GM12878 (cell line): ENCODE measurements at regions not wholly inside any gene's neighbourhood (a gene's known extent, or its start where the extent isn't known, plus 50 kb on each side); places are given as distances from the start of the nearest gene placed in this dataset.
A peak's percentile ranks its signal among the peaks of the same experiment; 100 is the strongest.

Experiments
- EZH2 ChIP-seq: IDR thresholded peaks from 2 replicates; pipeline ENCODE4 v1.6.1; 2012; ENCODE audit warnings: low read depth, mild to moderate bottlenecking, control low read depth, inconsistent platforms, low read length, borderline replicate concordance; ENCODE audit not compliant: control insufficient read depth
- HDAC6 ChIP-seq: fragments of 200-600 bp; sonication (generic); IDR thresholded peaks from one replicate; pipeline ENCODE4 v1.8.0; 2017; ENCODE audit warnings: antibody characterized with exemption; ENCODE audit not compliant: unreplicated experiment
- PML ChIP-seq: IDR thresholded peaks from 2 replicates; pipeline ENCODE4 v1.6.1; 2012; ENCODE audit warnings: low read length, inconsistent platforms
- TCF7 ChIP-seq: IDR thresholded peaks from 2 replicates; pipeline ENCODE4 v1.6.1; 2014; ENCODE audit warnings: antibody characterized with exemption, borderline replicate concordance
- TF ChIP-seq, protein P1 (sequence below), 3 experiments: IDR thresholded peaks in 2 of 3; conservative IDR thresholded peaks in 1 of 3; 2 replicates each; pipeline ENCODE4 v1.5.1; 2011; ENCODE audit warnings: low read depth in 3 of 3, low read length in 3 of 3, mild to moderate bottlenecking in 3 of 3, control low read depth in 2 of 3, moderate library complexity in 2 of 3, inconsistent platforms in 1 of 3, mixed read lengths in 1 of 3; ENCODE audit not compliant: control insufficient read depth in 2 of 3, insufficient read depth in 1 of 3; ENCODE audit errors: extremely low read depth in 1 of 3
- TF ChIP-seq, protein P2 (sequence below): fragments of 450-650 bp; formaldehyde crosslinking; IDR thresholded peaks from 2 replicates; pipeline ENCODE4 v1.5.0; 2022; ENCODE audit warnings: mild to moderate bottlenecking, missing genetic modification characterization
- TF ChIP-seq, protein P3 (sequence below): fragments of 450-650 bp; IDR thresholded peaks from 2 replicates; pipeline ENCODE4 v1.6.1; 2016; ENCODE audit warnings: mild to moderate bottlenecking, moderate library complexity, borderline replicate concordance
- TF ChIP-seq, protein P4 (sequence below): IDR thresholded peaks from 2 replicates; pipeline ENCODE4 v1.6.1; 2012; ENCODE audit warnings: low read depth, low read length, improper control_type of control experiment

DNA sequence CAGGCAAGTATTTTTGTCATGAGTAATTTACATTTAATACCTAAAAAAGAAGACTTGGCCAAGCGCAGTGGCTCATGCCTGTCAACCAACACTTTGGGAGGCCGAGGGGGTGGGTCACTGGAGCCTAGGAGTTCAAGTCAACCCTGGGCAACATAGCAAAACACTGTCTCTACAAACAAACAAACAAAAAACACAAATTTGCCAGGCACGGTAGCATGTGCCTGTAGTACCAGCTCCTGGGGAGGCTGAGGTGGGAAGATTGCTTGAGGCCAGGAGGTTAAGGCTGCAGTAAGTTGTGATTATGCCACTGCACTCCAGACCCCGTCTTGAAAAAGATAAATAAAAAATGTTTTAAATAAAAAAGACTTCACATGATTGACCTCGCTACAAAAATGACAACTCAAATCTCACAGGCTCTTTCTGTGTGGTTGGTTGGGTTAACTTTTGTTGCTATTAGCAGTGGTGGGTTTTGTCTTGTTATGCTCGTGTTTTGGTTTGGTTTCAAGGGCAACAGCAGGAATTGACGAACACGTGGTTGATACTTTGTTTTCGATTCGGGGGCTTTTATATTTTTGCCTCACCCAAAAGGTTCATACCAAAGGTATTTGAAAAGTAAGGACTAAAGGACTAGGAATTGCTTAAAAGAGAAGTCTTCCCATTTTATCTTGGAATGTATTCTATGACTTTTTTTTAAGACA lies 227.2 kb upstream of the MKLN1 start:
- TF ChIP-seq HDAC6 (no peak), PML (no peak), EZH2 (no peak), TCF7 (no peak)
- TF ChIP-seq, protein P1, sequence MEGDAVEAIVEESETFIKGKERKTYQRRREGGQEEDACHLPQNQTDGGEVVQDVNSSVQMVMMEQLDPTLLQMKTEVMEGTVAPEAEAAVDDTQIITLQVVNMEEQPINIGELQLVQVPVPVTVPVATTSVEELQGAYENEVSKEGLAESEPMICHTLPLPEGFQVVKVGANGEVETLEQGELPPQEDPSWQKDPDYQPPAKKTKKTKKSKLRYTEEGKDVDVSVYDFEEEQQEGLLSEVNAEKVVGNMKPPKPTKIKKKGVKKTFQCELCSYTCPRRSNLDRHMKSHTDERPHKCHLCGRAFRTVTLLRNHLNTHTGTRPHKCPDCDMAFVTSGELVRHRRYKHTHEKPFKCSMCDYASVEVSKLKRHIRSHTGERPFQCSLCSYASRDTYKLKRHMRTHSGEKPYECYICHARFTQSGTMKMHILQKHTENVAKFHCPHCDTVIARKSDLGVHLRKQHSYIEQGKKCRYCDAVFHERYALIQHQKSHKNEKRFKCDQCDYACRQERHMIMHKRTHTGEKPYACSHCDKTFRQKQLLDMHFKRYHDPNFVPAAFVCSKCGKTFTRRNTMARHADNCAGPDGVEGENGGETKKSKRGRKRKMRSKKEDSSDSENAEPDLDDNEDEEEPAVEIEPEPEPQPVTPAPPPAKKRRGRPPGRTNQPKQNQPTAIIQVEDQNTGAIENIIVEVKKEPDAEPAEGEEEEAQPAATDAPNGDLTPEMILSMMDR (IDR thresholded peaks at IDR 0.05 in 2 of 3, conservative IDR thresholded peaks at IDR 0.05 in 1 of 3; ENCODE audit: control insufficient read depth in 2 of 3, extremely low read depth in 1 of 3, insufficient read depth in 1 of 3, low read depth in 3 of 3, low read length in 3 of 3) = no peak
- TF ChIP-seq, protein P2, sequence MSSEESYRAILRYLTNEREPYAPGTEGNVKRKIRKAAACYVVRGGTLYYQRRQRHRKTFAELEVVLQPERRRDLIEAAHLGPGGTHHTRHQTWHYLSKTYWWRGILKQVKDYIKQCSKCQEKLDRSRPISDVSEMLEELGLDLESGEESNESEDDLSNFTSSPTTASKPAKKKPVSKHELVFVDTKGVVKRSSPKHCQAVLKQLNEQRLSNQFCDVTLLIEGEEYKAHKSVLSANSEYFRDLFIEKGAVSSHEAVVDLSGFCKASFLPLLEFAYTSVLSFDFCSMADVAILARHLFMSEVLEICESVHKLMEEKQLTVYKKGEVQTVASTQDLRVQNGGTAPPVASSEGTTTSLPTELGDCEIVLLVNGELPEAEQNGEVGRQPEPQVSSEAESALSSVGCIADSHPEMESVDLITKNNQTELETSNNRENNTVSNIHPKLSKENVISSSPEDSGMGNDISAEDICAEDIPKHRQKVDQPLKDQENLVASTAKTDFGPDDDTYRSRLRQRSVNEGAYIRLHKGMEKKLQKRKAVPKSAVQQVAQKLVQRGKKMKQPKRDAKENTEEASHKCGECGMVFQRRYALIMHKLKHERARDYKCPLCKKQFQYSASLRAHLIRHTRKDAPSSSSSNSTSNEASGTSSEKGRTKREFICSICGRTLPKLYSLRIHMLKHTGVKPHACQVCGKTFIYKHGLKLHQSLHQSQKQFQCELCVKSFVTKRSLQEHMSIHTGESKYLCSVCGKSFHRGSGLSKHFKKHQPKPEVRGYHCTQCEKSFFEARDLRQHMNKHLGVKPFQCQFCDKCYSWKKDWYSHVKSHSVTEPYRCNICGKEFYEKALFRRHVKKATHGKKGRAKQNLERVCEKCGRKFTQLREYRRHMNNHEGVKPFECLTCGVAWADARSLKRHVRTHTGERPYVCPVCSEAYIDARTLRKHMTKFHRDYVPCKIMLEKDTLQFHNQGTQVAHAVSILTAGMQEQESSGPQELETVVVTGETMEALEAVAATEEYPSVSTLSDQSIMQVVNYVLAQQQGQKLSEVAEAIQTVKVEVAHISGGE (CRISPR knock-in tag) = no peak
- TF ChIP-seq, protein P3, sequence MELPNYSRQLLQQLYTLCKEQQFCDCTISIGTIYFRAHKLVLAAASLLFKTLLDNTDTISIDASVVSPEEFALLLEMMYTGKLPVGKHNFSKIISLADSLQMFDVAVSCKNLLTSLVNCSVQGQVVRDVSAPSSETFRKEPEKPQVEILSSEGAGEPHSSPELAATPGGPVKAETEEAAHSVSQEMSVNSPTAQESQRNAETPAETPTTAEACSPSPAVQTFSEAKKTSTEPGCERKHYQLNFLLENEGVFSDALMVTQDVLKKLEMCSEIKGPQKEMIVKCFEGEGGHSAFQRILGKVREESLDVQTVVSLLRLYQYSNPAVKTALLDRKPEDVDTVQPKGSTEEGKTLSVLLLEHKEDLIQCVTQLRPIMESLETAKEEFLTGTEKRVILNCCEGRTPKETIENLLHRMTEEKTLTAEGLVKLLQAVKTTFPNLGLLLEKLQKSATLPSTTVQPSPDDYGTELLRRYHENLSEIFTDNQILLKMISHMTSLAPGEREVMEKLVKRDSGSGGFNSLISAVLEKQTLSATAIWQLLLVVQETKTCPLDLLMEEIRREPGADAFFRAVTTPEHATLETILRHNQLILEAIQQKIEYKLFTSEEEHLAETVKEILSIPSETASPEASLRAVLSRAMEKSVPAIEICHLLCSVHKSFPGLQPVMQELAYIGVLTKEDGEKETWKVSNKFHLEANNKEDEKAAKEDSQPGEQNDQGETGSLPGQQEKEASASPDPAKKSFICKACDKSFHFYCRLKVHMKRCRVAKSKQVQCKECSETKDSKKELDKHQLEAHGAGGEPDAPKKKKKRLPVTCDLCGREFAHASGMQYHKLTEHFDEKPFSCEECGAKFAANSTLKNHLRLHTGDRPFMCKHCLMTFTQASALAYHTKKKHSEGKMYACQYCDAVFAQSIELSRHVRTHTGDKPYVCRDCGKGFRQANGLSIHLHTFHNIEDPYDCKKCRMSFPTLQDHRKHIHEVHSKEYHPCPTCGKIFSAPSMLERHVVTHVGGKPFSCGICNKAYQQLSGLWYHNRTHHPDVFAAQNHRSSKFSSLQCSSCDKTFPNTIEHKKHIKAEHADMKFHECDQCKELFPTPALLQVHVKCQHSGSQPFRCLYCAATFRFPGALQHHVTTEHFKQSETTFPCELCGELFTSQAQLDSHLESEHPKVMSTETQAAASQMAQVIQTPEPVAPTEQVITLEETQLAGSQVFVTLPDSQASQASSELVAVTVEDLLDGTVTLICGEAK = peak; percentile 31; the same call in 1 of the 2 replicates
- TF ChIP-seq, protein P4, sequence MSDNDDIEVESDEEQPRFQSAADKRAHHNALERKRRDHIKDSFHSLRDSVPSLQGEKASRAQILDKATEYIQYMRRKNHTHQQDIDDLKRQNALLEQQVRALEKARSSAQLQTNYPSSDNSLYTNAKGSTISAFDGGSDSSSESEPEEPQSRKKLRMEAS = no peak
